Adrenal gland (tissue), 5 donors: ENCODE measurements at regions not wholly inside any gene's neighbourhood (a gene's known extent, or its start where the extent isn't known, plus 50 kb on each side); places are given as distances from the start of the nearest gene placed in this dataset.

Source experiments
- CTCF ChIP-seq, 6 experiments: fragments of 450-650 bp in 4 of 6; fragments of 200-600 bp in 2 of 6; sonication (generic) in 1 of 6; IDR thresholded peaks; 1 replicate in 5 of 6; 2 replicates in 1 of 6; pipeline versions ENCODE4 v1.5.1 to v1.8.0; 2016 to 2021; ENCODE audit warnings: antibody characterized with exemption in 6 of 6, mild to moderate bottlenecking in 2 of 6, moderate library complexity in 1 of 6
- POLR2A ChIP-seq, 2 donors: fragments of 450-650 bp; IDR thresholded peaks; one replicate each; pipeline ENCODE4 v1.6.1; 2017; ENCODE audit warnings: antibody characterized with exemption in 2 of 2, mild to moderate bottlenecking in 2 of 2, moderate library complexity in 1 of 2
- donor health status: DM: no; HTN: no; CAD: no.

GRCh38 chr12:105672121-105672975 is 341.9 kb downstream of the C12orf75 start:
- TF ChIP-seq CTCF (IDR thresholded peaks at IDR 0.05) (no peak), POLR2A (IDR thresholded peaks at IDR 0.05) (no peak)
